ENCODE measurements at regions not wholly inside any gene's neighbourhood (a gene's known extent, or its start where the extent isn't known, plus 50 kb on each side); places are given as distances from the start of the nearest gene placed in this dataset.

- Histone ChIP-seq H3K4me1 (ENCODE audit: control insufficient read depth in 1 of 2, extremely low read depth in 1 of 2, insufficient read depth in 2 of 2, low read length in 2 of 2) (no peaks in the 10 kb centered on the region), H3K36me3 (ENCODE audit: control insufficient read depth in 2 of 2, extremely low read depth in 1 of 2, insufficient read depth in 1 of 2, low read length in 1 of 2) (no peaks in the 10 kb centered on the region), H3K27me3 (replicated peaks in 1 of 2; ENCODE audit: control insufficient read depth in 2 of 2, extremely low read depth in 1 of 2, insufficient read depth in 2 of 2, low read length in 1 of 2) (no peaks in the 10 kb centered on the region), H3K9me3 (no peaks in the 10 kb centered on the region), H3K27ac (ENCODE audit: low read length) (no peak overlapping the region), H3K4me3 (ENCODE audit: control insufficient read depth in 1 of 2, extremely low read depth in 1 of 2, low read length in 1 of 2) (no peak overlapping the region)
- no CpG with 5 or more reads among the region's 1 CpG for WGBS (ENCODE audit: insufficient coverage)
- H3K4me3 Mint-ChIP-seq = no peak overlapping the region
- H3K27me3 Mint-ChIP-seq = peaks cover 2 to 19% of the 10 kb centered on the region in 2 donors
- ChIA-PET CTCF (no interaction called here), POLR2A (no interaction called here)
- no peaks in the 10 kb centered on the region for H3K36me3 Mint-ChIP-seq
- H3K9me3 Mint-ChIP-seq = peaks cover 0 to 7% (median 0%) of the 10 kb centered on the region in 3 donors
- H3K4me1 Mint-ChIP-seq = no peaks in the 10 kb centered on the region
- H3K27ac Mint-ChIP-seq = no peak overlapping the region
- DNase-seq = no peak
- ATAC-seq (replicated peaks in 1 of 4) = no peak
These were observed 150.3 kb upstream of the SLC28A3 start for GRCh38 chr9:84490842-84491325.

DNA sequence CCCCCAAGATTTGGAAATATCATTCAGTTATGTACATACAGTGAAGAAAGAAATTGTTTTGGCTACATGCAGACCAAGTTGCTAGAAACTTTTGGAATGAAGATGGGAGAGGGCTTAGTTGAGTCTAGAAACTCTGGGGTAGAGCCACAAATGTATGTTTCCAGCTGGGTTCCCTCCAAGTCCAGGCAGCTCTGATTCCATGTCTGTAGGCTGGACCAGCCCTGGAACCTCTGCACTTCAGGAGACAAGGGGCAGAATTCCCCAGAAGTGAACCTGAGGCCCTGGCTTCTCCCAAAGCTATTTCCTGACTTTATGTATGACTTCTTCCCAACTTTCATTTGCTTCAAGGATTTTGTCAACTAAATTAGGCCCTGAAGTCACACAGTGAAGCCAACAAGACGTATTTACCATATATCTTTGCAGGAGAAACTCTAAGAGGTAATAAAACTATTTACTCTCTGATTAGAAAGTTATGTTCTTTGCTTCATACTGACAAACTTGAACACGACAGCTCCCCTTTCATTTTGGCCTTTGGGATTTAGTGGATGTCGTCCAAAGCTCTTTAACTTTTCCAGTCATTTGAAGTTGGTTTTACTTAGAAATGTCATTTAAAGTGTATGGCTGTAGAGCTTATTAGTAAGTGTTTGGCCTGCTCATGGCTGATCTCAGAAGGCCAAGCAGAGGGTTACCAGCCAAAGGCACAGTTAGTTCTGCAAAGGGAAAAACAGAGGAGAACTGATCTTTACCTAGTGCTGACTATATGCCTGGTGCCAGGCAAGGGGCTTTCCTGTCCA is 152.0 kb upstream of the SLC28A3 start:
- Mint-ChIP-seq H3K9me3 (peaks cover 0 to 7% (median 0%) of the 10 kb centered on the region in 3 donors), H3K27me3 (peaks cover 2 to 15% of the 10 kb centered on the region in 2 donors), H3K4me3 (no peak overlapping the region), H3K27ac (no peak overlapping the region), H3K4me1 (no peaks in the 10 kb centered on the region), H3K36me3 (no peaks in the 10 kb centered on the region)
- Histone ChIP-seq H3K27me3 (replicated peaks in 1 of 2; ENCODE audit: control insufficient read depth in 2 of 2, extremely low read depth in 1 of 2, insufficient read depth in 2 of 2, low read length in 1 of 2) (no peaks in the 10 kb centered on the region), H3K4me3 (ENCODE audit: control insufficient read depth in 1 of 2, extremely low read depth in 1 of 2, low read length in 1 of 2) (no peak overlapping the region), H3K36me3 (ENCODE audit: control insufficient read depth in 2 of 2, extremely low read depth in 1 of 2, insufficient read depth in 1 of 2, low read length in 1 of 2) (no peaks in the 10 kb centered on the region), H3K9me3 (no peaks in the 10 kb centered on the region), H3K27ac (ENCODE audit: low read length) (no peak overlapping the region), H3K4me1 (ENCODE audit: control insufficient read depth in 1 of 2, extremely low read depth in 1 of 2, insufficient read depth in 2 of 2, low read length in 2 of 2) (no peaks in the 10 kb centered on the region)
- POLR2A ChIA-PET = no interaction called here
- CTCF ChIA-PET = interaction anchor here in 1 of 2 donors (0.5 kb wide), 1 partner anchor 1146 kb away, joined by 4 read pairs; no protein-coding TSS in a partner anchor
- WGBS (ENCODE audit: insufficient coverage) = 80% methylated on average over 1 of the region's 3 CpGs
- no peak for ATAC-seq (replicated peaks in 1 of 4)
- DNase-seq = no peak

- ATAC-seq (replicated peaks in 1 of 4) (no peak), DNase-seq (no peak)
- Histone ChIP-seq H3K36me3 (ENCODE audit: control insufficient read depth in 2 of 2, extremely low read depth in 1 of 2, insufficient read depth in 1 of 2, low read length in 1 of 2) (no peaks in the 10 kb centered on the region), H3K4me1 (ENCODE audit: control insufficient read depth in 1 of 2, extremely low read depth in 1 of 2, insufficient read depth in 2 of 2, low read length in 2 of 2) (no peaks in the 10 kb centered on the region), H3K9me3 (no peaks in the 10 kb centered on the region), H3K27ac (ENCODE audit: low read length) (no peak overlapping the region), H3K4me3 (ENCODE audit: control insufficient read depth in 1 of 2, extremely low read depth in 1 of 2, low read length in 1 of 2) (no peak overlapping the region), H3K27me3 (replicated peaks in 1 of 2; ENCODE audit: control insufficient read depth in 2 of 2, extremely low read depth in 1 of 2, insufficient read depth in 2 of 2, low read length in 1 of 2) (no peaks in the 10 kb centered on the region)
- peaks cover 0 to 7% (median 0%) of the 10 kb centered on the region in 3 donors for H3K9me3 Mint-ChIP-seq
- no peak overlapping the region for H3K4me3 Mint-ChIP-seq
- peaks cover 2 to 16% of the 10 kb centered on the region in 2 donors for H3K27me3 Mint-ChIP-seq
- POLR2A ChIA-PET = no interaction called here
- no peaks in the 10 kb centered on the region for H3K36me3 Mint-ChIP-seq
- CTCF ChIA-PET = interaction anchor here in 1 of 2 donors (0.5 kb wide), 1 partner anchor 1147 kb away, joined by 4 read pairs; no protein-coding TSS in a partner anchor
- WGBS (ENCODE audit: insufficient coverage) = 96% methylated on average over 3 of the region's 6 CpGs
- no peaks in the 10 kb centered on the region for H3K4me1 Mint-ChIP-seq
- no peak overlapping the region for H3K27ac Mint-ChIP-seq
These were observed 152.9 kb upstream of the SLC28A3 start for GRCh38 chr9:84493284-84493947.

GRCh38 chr9:84499969-84500582 is 159.5 kb upstream of the SLC28A3 start:
- no peaks in the 10 kb centered on the region for H3K36me3 ChIP-seq (ENCODE audit: control insufficient read depth in 2 of 2, extremely low read depth in 1 of 2, insufficient read depth in 1 of 2, low read length in 1 of 2)
- Mint-ChIP-seq H3K27me3 (peaks cover 5 to 9% of the 10 kb centered on the region in 2 donors), H3K9me3 (peaks cover 0 to 3% (median 0%) of the 10 kb centered on the region in 3 donors), H3K4me3 (no peak overlapping the region), H3K4me1 (no peaks in the 10 kb centered on the region), H3K36me3 (no peaks in the 10 kb centered on the region), H3K27ac (no peak overlapping the region)
- WGBS (ENCODE audit: insufficient coverage) = no CpG with 5 or more reads among the region's 1 CpG
- no peaks in the 10 kb centered on the region for H3K27me3 ChIP-seq (replicated peaks in 1 of 2; ENCODE audit: control insufficient read depth in 2 of 2, extremely low read depth in 1 of 2, insufficient read depth in 2 of 2, low read length in 1 of 2)
- no peak overlapping the region for H3K4me3 ChIP-seq (ENCODE audit: control insufficient read depth in 1 of 2, extremely low read depth in 1 of 2, low read length in 1 of 2)
- ATAC-seq (replicated peaks in 1 of 4) (no peak), DNase-seq (no peak)
- no peak overlapping the region for H3K27ac ChIP-seq (ENCODE audit: low read length)
- ChIA-PET POLR2A (no interaction called here), CTCF (no interaction called here)
- H3K4me1 ChIP-seq (ENCODE audit: control insufficient read depth in 1 of 2, extremely low read depth in 1 of 2, insufficient read depth in 2 of 2, low read length in 2 of 2) = no peaks in the 10 kb centered on the region
- H3K9me3 ChIP-seq = no peaks in the 10 kb centered on the region

DNA sequence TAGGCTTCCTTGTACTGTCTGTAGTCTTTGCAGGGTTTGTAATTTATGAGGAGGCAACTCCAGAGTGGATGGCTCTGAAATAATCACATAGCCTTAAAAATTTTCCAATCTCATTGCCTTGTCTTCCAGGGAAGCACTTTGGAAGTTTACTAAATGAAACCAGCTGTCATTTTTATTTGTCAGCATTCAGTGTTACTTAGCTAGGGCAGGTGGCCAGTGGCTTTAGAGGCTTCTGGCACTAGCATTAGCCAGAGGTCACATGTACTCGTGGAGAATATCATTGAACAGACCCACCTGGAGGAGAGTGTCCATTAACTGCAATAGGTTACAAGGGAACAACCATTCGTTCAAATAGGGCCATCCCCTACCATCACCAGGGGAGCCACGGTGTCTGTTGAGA is 160.3 kb upstream of the SLC28A3 start:
- 80% methylated on average over 1 of the region's 3 CpGs for WGBS (ENCODE audit: insufficient coverage)
- DNase-seq (no peak), ATAC-seq (replicated peaks in 1 of 4) (no peak)
- Mint-ChIP-seq H3K4me3 (no peak overlapping the region), H3K27me3 (peaks cover 3 to 9% of the 10 kb centered on the region in 2 donors), H3K9me3 (peaks cover 0 to 3% (median 0%) of the 10 kb centered on the region in 3 donors), H3K4me1 (no peaks in the 10 kb centered on the region), H3K36me3 (no peaks in the 10 kb centered on the region), H3K27ac (no peak overlapping the region)
- Histone ChIP-seq H3K4me1 (ENCODE audit: control insufficient read depth in 1 of 2, extremely low read depth in 1 of 2, insufficient read depth in 2 of 2, low read length in 2 of 2) (no peaks in the 10 kb centered on the region), H3K4me3 (ENCODE audit: control insufficient read depth in 1 of 2, extremely low read depth in 1 of 2, low read length in 1 of 2) (no peak overlapping the region), H3K27me3 (replicated peaks in 1 of 2; ENCODE audit: control insufficient read depth in 2 of 2, extremely low read depth in 1 of 2, insufficient read depth in 2 of 2, low read length in 1 of 2) (no peaks in the 10 kb centered on the region), H3K9me3 (no peaks in the 10 kb centered on the region), H3K36me3 (ENCODE audit: control insufficient read depth in 2 of 2, extremely low read depth in 1 of 2, insufficient read depth in 1 of 2, low read length in 1 of 2) (no peaks in the 10 kb centered on the region), H3K27ac (ENCODE audit: low read length) (no peak overlapping the region)
- CTCF ChIA-PET = no interaction called here
- POLR2A ChIA-PET = no interaction called here

GRCh38 chr9:84501587-84501986 is 161.0 kb upstream of the SLC28A3 start:
- H3K36me3 ChIP-seq (ENCODE audit: control insufficient read depth in 2 of 2, extremely low read depth in 1 of 2, insufficient read depth in 1 of 2, low read length in 1 of 2) = no peaks in the 10 kb centered on the region
- CTCF ChIA-PET = no interaction called here
- POLR2A ChIA-PET = no interaction called here
- ATAC-seq (replicated peaks in 1 of 4) (no peak), DNase-seq (no peak)
- Mint-ChIP-seq H3K27ac (no peak overlapping the region), H3K4me3 (no peak overlapping the region), H3K36me3 (no peaks in the 10 kb centered on the region), H3K27me3 (peaks cover 3 to 9% of the 10 kb centered on the region in 2 donors), H3K4me1 (no peaks in the 10 kb centered on the region), H3K9me3 (peaks cover 0 to 3% (median 3%) of the 10 kb centered on the region in 3 donors)
- H3K27ac ChIP-seq (ENCODE audit: low read length) = no peak overlapping the region
- H3K4me1 ChIP-seq (ENCODE audit: control insufficient read depth in 1 of 2, extremely low read depth in 1 of 2, insufficient read depth in 2 of 2, low read length in 2 of 2) = no peaks in the 10 kb centered on the region
- no peaks in the 10 kb centered on the region for H3K9me3 ChIP-seq
- no peaks in the 10 kb centered on the region for H3K27me3 ChIP-seq (replicated peaks in 1 of 2; ENCODE audit: control insufficient read depth in 2 of 2, extremely low read depth in 1 of 2, insufficient read depth in 2 of 2, low read length in 1 of 2)
- H3K4me3 ChIP-seq (ENCODE audit: control insufficient read depth in 1 of 2, extremely low read depth in 1 of 2, low read length in 1 of 2) = no peak overlapping the region
